Stimulated activated CD4-positive, alpha-beta T cell treated with anti-CD3 and anti-CD28 coated beads, Interleukin-2, amount 100 ng/mL, for 4 hours (primary cell): ENCODE measurements at regions not wholly inside any gene's neighbourhood (a gene's known extent, or its start where the extent isn't known, plus 50 kb on each side); places are given as distances from the start of the nearest gene placed in this dataset.
"Not testable (repeated sequence)": the region's sequence is repeated elsewhere in the genome, so short reads cannot be mapped to it uniquely, and the experiment has no call there.

Experiments used
- DNase-seq: peaks from one replicate; pipeline ENCODE4 v3.0.0-alpha.2; 2020; ENCODE audit warnings: low read depth

GRCh38 chr2:207409517-207409916 lies 120.2 kb upstream of the CREB1 start:
- no peak for DNase-seq

- DNase-seq, result no peak
Measured at GRCh38 chr2:207412787-207413310, 116.9 kb upstream of the CREB1 start.

- DNase-seq, result no peak
Measured at GRCh38 chr2:207413376-207413907, 116.3 kb upstream of the CREB1 start.

GRCh38 chr2:207416111-207416510 lies 113.7 kb upstream of the CREB1 start:
- DNase-seq, result no peak

- no peak for DNase-seq
Measured at GRCh38 chr2:207416900-207417299, 112.9 kb upstream of the CREB1 start.

- no peak for DNase-seq
Measured at GRCh38 chr2:207417301-207417718, 112.5 kb upstream of the CREB1 start.

- no peak for DNase-seq
Measured at GRCh38 chr2:207418419-207418818, 111.3 kb upstream of the CREB1 start.

GRCh38 chr2:207419331-207419730 lies 110.4 kb upstream of the CREB1 start:
- DNase-seq, result no peak

- DNase-seq, result no peak
Measured at GRCh38 chr2:207421671-207422070, 108.1 kb upstream of the CREB1 start.

- no peak for DNase-seq
Measured at GRCh38 chr2:207422380-207422779, 107.4 kb upstream of the CREB1 start.

GRCh38 chr2:207423886-207424285 lies 105.9 kb upstream of the CREB1 start:
- no peak for DNase-seq

- DNase-seq, result no peak
Measured at GRCh38 chr2:207427986-207428385, 101.8 kb upstream of the CREB1 start.

GRCh38 chr2:207428573-207428972 lies 101.2 kb upstream of the CREB1 start:
- no peak for DNase-seq

GRCh38 chr2:207432453-207432852 lies 97.3 kb upstream of the CREB1 start:
- no peak for DNase-seq

GRCh38 chr2:207434306-207434705 lies 95.5 kb upstream of the CREB1 start:
- no peak for DNase-seq

GRCh38 chr2:207434899-207435465 lies 94.8 kb upstream of the CREB1 start:
- DNase-seq, result no peak

GRCh38 chr2:207437136-207437523 lies 92.6 kb upstream of the CREB1 start:
- no peak for DNase-seq

GRCh38 chr2:207437524-207438143 lies 92.1 kb upstream of the CREB1 start:
- no peak for DNase-seq

- no peak for DNase-seq
Measured at GRCh38 chr2:207438414-207439126, 91.2 kb upstream of the CREB1 start.

- DNase-seq, result not testable (repeated sequence)
Measured at GRCh38 chr2:207439881-207440280, 89.9 kb upstream of the CREB1 start.

GRCh38 chr2:207444756-207445155 lies 85.0 kb upstream of the CREB1 start:
- no peak for DNase-seq

- no peak for DNase-seq
Measured at GRCh38 chr2:207446653-207447052, 83.1 kb upstream of the CREB1 start.

GRCh38 chr2:207448006-207448405 lies 81.8 kb upstream of the CREB1 start:
- DNase-seq, result no peak
